Neutrophil (primary cell): ENCODE measurements at regions not wholly inside any gene's neighbourhood (a gene's known extent, or its start where the extent isn't known, plus 50 kb on each side); places are given as distances from the start of the nearest gene placed in this dataset.

ENCODE experiments used
- H3K27ac ChIP-seq: fragments of 200-600 bp; sonication (generic); 2 replicates; pipeline ENCODE4 v1.5.1; 2016; ENCODE audit warnings: mild to moderate bottlenecking, moderate library complexity
- H3K27me3 ChIP-seq: fragments of 200-600 bp; sonication (generic); 2 replicates; pipeline ENCODE4 v1.6.0; 2016; ENCODE audit warnings: mild to moderate bottlenecking
- H3K36me3 ChIP-seq: fragments of 200-600 bp; sonication (generic); 2 replicates; pipeline ENCODE4 v1.5.1; 2017
- H3K4me1 ChIP-seq, 2 experiments: fragments of 200-600 bp in 1 of 2; sonication (generic) in 1 of 2; 1 replicate in 1 of 2; 2 replicates in 1 of 2; pipeline versions ENCODE4 v1.5.1 to v1.6.1; 2013 to 2016; ENCODE audit warnings: low read depth in 1 of 2, low read length in 1 of 2, mild to moderate bottlenecking in 1 of 2, moderate library complexity in 1 of 2; ENCODE audit not compliant: control insufficient read depth in 1 of 2, insufficient read depth in 1 of 2
- H3K4me3 ChIP-seq, 2 experiments: fragments of 200-600 bp in 1 of 2; sonication (generic) in 1 of 2; 1 replicate in 1 of 2; 2 replicates in 1 of 2; pipeline ENCODE4 v1.5.1; 2013 to 2016; ENCODE audit warnings: low read depth in 1 of 2, low read length in 1 of 2, mild to moderate bottlenecking in 1 of 2, moderate library complexity in 1 of 2
- H3K9me3 ChIP-seq: fragments of 200-600 bp; sonication (generic); 2 replicates; pipeline ENCODE4 v1.5.1; 2016
- TF ChIP-seq, protein P1 (sequence below): fragments of 200-600 bp; sonication (generic); IDR thresholded peaks from 2 replicates; pipeline ENCODE4 v1.5.1; 2016; ENCODE audit warnings: antibody characterized with exemption

- TF ChIP-seq, protein P1, sequence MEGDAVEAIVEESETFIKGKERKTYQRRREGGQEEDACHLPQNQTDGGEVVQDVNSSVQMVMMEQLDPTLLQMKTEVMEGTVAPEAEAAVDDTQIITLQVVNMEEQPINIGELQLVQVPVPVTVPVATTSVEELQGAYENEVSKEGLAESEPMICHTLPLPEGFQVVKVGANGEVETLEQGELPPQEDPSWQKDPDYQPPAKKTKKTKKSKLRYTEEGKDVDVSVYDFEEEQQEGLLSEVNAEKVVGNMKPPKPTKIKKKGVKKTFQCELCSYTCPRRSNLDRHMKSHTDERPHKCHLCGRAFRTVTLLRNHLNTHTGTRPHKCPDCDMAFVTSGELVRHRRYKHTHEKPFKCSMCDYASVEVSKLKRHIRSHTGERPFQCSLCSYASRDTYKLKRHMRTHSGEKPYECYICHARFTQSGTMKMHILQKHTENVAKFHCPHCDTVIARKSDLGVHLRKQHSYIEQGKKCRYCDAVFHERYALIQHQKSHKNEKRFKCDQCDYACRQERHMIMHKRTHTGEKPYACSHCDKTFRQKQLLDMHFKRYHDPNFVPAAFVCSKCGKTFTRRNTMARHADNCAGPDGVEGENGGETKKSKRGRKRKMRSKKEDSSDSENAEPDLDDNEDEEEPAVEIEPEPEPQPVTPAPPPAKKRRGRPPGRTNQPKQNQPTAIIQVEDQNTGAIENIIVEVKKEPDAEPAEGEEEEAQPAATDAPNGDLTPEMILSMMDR = no peak
Measured at GRCh38 chr18:22830511-22830910, 102.6 kb upstream of the RBBP8 start.

DNA sequence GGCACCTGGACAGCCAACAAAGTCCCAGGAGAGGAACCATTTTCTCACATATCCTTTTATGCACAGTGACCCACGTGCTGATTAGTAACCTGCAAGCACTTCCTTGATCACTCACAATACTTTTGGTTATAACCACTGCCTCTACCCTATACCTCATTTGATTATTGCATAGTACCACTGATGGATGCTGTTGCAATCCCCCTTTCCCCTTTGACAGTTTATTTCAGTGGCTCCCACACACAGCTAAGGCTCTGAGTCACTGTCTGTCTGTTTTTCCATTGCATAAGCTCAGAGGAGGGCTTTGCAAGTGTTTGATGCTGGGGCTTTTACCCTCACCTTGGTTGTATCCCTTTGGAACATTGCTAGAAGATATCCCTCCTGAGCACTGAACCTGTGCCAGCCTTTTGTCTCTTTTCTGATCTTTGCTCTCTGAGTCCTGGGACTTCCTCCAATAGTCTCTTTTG, 101.7 kb upstream of the RBBP8 start:
- Histone ChIP-seq H3K9me3 (peaks cover 7% of the 10 kb centered on the region), H3K27ac (no peak overlapping the region), H3K36me3 (no peaks in the 10 kb centered on the region), H3K27me3 (no peaks in the 10 kb centered on the region), H3K4me1 (no peaks in the 10 kb centered on the region), H3K4me3 (no peak overlapping the region)
- TF ChIP-seq, protein P1 = no peak

More at GRCh38 chr18:22830511-22830910, 102.6 kb upstream of the RBBP8 start:
- no peak overlapping the region for H3K27ac ChIP-seq
- H3K9me3 ChIP-seq = peaks cover 7% of the 10 kb centered on the region
- H3K36me3 ChIP-seq = no peaks in the 10 kb centered on the region
- H3K27me3 ChIP-seq = no peaks in the 10 kb centered on the region
- no peaks in the 10 kb centered on the region for H3K4me1 ChIP-seq
- H3K4me3 ChIP-seq = no peak overlapping the region

- Histone ChIP-seq H3K4me3 (no peak overlapping the region), H3K36me3 (no peaks in the 10 kb centered on the region), H3K4me1 (no peaks in the 10 kb centered on the region), H3K27me3 (no peaks in the 10 kb centered on the region), H3K27ac (no peak overlapping the region), H3K9me3 (no peaks in the 10 kb centered on the region)
- TF ChIP-seq, protein P1 = no peak
Measured at GRCh38 chr18:22836932-22837331, 96.2 kb upstream of the RBBP8 start.

- TF ChIP-seq, protein P1 = no peak
- Histone ChIP-seq H3K27me3 (no peaks in the 10 kb centered on the region), H3K4me3 (no peak overlapping the region), H3K27ac (no peak overlapping the region), H3K9me3 (no peaks in the 10 kb centered on the region), H3K36me3 (no peaks in the 10 kb centered on the region), H3K4me1 (no peaks in the 10 kb centered on the region)
Measured at GRCh38 chr18:22838221-22838620, 94.9 kb upstream of the RBBP8 start.

DNA sequence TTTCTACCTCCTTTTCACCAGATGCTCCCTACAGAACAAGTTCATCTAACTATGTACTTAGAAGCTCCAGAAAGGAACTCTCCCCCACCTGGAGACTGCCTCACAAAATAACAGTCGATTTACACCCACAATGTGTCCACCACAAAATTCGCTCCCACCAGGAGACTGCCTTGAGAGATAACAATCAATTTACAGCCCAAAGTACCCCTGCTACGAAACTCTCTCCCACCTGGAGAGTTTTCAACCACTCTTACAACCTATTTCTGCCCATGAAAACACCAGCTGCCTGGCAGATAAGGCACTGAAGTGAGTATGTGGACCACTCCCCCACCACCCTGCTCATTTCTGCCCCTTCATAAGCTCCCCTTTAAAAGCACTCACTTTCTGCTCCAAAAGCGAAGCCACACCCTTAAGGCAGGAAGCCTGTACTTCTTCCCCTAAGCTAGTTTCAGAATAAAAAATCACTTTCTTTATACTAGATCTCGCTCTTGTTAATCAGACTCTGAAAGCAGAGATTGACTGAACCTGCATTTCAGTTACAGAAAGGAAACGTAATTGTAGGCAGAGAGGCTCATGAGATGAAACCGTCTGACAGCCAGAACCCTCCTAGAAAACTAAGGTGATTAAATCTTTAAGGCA, 94.4 kb upstream of the RBBP8 start:
- TF ChIP-seq, protein P1 = no peak
- no peaks in the 10 kb centered on the region for H3K4me1 ChIP-seq
- H3K36me3 ChIP-seq = no peaks in the 10 kb centered on the region
- no peak overlapping the region for H3K4me3 ChIP-seq
- H3K27ac ChIP-seq = no peak overlapping the region
- no peaks in the 10 kb centered on the region for H3K9me3 ChIP-seq
- no peaks in the 10 kb centered on the region for H3K27me3 ChIP-seq
